GM23338 (cell line): ENCODE measurements at regions not wholly inside any gene's neighbourhood (a gene's known extent, or its start where the extent isn't known, plus 50 kb on each side); places are given as distances from the start of the nearest gene placed in this dataset.

Experiments
- CREB1 ChIP-seq: fragments of 250-450 bp; sonication (Bioruptor Pico); IDR thresholded peaks from 2 replicates; pipeline ENCODE4 v1.5.0; 2020; ENCODE audit warnings: low read depth, mild to moderate bottlenecking, moderate library complexity
- EZH2 ChIP-seq: fragments of 200-600 bp; sonication (generic); IDR thresholded peaks from one replicate; pipeline ENCODE4 v1.8.0; 2017; ENCODE audit warnings: antibody characterized with exemption, mild to moderate bottlenecking, low read depth; ENCODE audit not compliant: unreplicated experiment
- EZH2phosphoT487 ChIP-seq: fragments of 200-600 bp; sonication (generic); IDR thresholded peaks from one replicate; pipeline ENCODE4 v1.8.1; 2018; ENCODE audit warnings: antibody characterized with exemption; ENCODE audit not compliant: unreplicated experiment
- JUNB ChIP-seq: IDR thresholded peaks from one replicate; pipeline ENCODE4 v1.6.1; 2016; ENCODE audit warnings: antibody characterized with exemption; ENCODE audit not compliant: unreplicated experiment
- POLR2AphosphoS5 ChIP-seq: IDR thresholded peaks from 2 replicates; pipeline ENCODE4 v1.6.1; 2016; ENCODE audit warnings: antibody characterized with exemption, low read depth
- STAT1 ChIP-seq: IDR thresholded peaks from one replicate; pipeline ENCODE4 v1.6.1; 2016; ENCODE audit warnings: antibody characterized with exemption; ENCODE audit not compliant: unreplicated experiment
- TF ChIP-seq, protein P1 (sequence below), 2 experiments: fragments of 200-600 bp in 1 of 2; sonication (generic) in 1 of 2; conservative IDR thresholded peaks; 2 replicates each; pipeline versions ENCODE4 v1.5.1 to v1.6.1; 2016 to 2017; ENCODE audit warnings: antibody characterized with exemption in 2 of 2, low read depth in 2 of 2, mild to moderate bottlenecking in 2 of 2, moderate library complexity in 1 of 2
- TF ChIP-seq, protein P2 (sequence below): IDR thresholded peaks from one replicate; pipeline ENCODE4 v1.6.1; 2018; ENCODE audit warnings: antibody characterized with exemption; ENCODE audit not compliant: unreplicated experiment

DNA sequence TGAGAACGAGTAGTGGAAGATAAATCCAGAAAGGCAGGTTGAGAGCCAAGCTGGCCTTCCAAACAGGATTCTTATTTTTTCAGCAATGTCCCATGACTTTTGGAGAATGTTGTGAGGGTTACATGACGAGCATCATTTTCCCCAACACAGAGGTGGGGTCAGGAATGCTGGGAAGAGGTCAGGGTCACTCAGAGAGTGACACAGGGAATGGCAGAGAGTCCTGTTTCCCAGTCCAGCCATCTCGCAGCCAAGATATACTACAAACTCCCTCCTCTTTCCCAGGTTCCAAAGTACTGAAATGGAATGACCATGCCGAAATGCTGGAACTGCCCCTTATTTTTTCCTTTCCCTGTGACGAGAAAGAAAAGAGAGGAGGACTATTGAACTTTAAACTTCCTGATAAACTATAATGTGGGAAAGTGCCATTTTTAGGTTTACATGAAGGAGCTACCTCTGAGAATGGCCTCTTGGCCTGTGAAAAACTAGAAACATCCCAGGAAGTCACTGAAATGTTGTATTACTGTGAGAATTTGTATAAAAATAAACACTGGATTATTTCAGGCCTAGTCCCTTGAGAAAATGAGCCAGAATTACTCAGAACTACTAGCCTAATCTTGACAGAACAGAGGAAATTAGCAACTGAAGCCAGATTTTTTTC is 420.4 kb downstream of the CETN3 start:
- TF ChIP-seq, protein P1, sequence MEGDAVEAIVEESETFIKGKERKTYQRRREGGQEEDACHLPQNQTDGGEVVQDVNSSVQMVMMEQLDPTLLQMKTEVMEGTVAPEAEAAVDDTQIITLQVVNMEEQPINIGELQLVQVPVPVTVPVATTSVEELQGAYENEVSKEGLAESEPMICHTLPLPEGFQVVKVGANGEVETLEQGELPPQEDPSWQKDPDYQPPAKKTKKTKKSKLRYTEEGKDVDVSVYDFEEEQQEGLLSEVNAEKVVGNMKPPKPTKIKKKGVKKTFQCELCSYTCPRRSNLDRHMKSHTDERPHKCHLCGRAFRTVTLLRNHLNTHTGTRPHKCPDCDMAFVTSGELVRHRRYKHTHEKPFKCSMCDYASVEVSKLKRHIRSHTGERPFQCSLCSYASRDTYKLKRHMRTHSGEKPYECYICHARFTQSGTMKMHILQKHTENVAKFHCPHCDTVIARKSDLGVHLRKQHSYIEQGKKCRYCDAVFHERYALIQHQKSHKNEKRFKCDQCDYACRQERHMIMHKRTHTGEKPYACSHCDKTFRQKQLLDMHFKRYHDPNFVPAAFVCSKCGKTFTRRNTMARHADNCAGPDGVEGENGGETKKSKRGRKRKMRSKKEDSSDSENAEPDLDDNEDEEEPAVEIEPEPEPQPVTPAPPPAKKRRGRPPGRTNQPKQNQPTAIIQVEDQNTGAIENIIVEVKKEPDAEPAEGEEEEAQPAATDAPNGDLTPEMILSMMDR (conservative IDR thresholded peaks at IDR 0.05; ENCODE audit: low read depth in 2 of 2), result no peak
- TF ChIP-seq EZH2 (no peak), POLR2AphosphoS5 (no peak), EZH2phosphoT487 (no peak), JUNB (no peak), STAT1 (no peak), CREB1 (CRISPR knock-in tag) (no peak)
- TF ChIP-seq, protein P2, sequence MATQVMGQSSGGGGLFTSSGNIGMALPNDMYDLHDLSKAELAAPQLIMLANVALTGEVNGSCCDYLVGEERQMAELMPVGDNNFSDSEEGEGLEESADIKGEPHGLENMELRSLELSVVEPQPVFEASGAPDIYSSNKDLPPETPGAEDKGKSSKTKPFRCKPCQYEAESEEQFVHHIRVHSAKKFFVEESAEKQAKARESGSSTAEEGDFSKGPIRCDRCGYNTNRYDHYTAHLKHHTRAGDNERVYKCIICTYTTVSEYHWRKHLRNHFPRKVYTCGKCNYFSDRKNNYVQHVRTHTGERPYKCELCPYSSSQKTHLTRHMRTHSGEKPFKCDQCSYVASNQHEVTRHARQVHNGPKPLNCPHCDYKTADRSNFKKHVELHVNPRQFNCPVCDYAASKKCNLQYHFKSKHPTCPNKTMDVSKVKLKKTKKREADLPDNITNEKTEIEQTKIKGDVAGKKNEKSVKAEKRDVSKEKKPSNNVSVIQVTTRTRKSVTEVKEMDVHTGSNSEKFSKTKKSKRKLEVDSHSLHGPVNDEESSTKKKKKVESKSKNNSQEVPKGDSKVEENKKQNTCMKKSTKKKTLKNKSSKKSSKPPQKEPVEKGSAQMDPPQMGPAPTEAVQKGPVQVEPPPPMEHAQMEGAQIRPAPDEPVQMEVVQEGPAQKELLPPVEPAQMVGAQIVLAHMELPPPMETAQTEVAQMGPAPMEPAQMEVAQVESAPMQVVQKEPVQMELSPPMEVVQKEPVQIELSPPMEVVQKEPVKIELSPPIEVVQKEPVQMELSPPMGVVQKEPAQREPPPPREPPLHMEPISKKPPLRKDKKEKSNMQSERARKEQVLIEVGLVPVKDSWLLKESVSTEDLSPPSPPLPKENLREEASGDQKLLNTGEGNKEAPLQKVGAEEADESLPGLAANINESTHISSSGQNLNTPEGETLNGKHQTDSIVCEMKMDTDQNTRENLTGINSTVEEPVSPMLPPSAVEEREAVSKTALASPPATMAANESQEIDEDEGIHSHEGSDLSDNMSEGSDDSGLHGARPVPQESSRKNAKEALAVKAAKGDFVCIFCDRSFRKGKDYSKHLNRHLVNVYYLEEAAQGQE, result no peak
